Gastroesophageal sphincter (tissue), 4 donors: ENCODE measurements at regions not wholly inside any gene's neighbourhood (a gene's known extent, or its start where the extent isn't known, plus 50 kb on each side); places are given as distances from the start of the nearest gene placed in this dataset.

Experiments
- ATAC-seq: fragments of 150-250 bp; one replicate; pipeline ENCODE4 v1.9.1; 2016; ENCODE audit warnings: mild to moderate bottlenecking, moderate library complexity
- H3K27ac ChIP-seq, 4 donors: fragments of 200-600 bp; sonication (generic) in 3 of 4; 1 replicate in 3 of 4; 2 replicates in 1 of 4; pipeline ENCODE4 v1.5.1; 2016 to 2019
- H3K27me3 ChIP-seq: fragments of 200-600 bp; sonication (generic); one replicate; pipeline ENCODE4 v1.5.1; 2019
- H3K36me3 ChIP-seq, 2 donors: fragments of 200-600 bp; sonication (generic); one replicate each; pipeline ENCODE4 v1.5.1; 2019; ENCODE audit warnings: control low read depth in 1 of 2
- H3K4me1 ChIP-seq, 3 donors: fragments of 200-600 bp; sonication (generic); 1 replicate in 2 of 3; 2 replicates in 1 of 3; pipeline ENCODE4 v1.5.1; 2016 to 2019; ENCODE audit warnings: control low read depth in 2 of 3
- H3K4me3 ChIP-seq, 2 donors: fragments of 200-600 bp; sonication (generic); one replicate each; pipeline ENCODE4 v1.5.1; 2019; ENCODE audit warnings: mild to moderate bottlenecking in 1 of 2, moderate library complexity in 1 of 2
- H3K9me3 ChIP-seq, 3 donors: fragments of 200-600 bp; sonication (generic); one replicate each; pipeline ENCODE4 v1.5.1; 2017 to 2019; ENCODE audit warnings: control low read depth in 2 of 3
- CTCF ChIP-seq, 4 experiments: fragments of 200-600 bp in 2 of 4; fragments of 450-650 bp in 2 of 4; sonication (generic) in 1 of 4; IDR thresholded peaks; one replicate each; pipeline ENCODE4 v1.5.1; 2017 to 2019; ENCODE audit warnings: antibody characterized with exemption in 4 of 4, mild to moderate bottlenecking in 2 of 4, moderate library complexity in 2 of 4
- EP300 ChIP-seq: sonication (generic); formaldehyde crosslinking; IDR thresholded peaks from one replicate; pipeline ENCODE4 v1.6.1; 2017; ENCODE audit warnings: antibody characterized with exemption, mild to moderate bottlenecking
- POLR2A ChIP-seq, 2 donors: fragments of 450-650 bp; IDR thresholded peaks; one replicate each; pipeline ENCODE4 v1.6.1; 2017; ENCODE audit warnings: antibody characterized with exemption in 2 of 2, mild to moderate bottlenecking in 2 of 2, moderate library complexity in 1 of 2
- POLR2AphosphoS5 ChIP-seq: sonication (generic); formaldehyde crosslinking; IDR thresholded peaks from one replicate; pipeline ENCODE4 v1.6.1; 2017; ENCODE audit warnings: antibody characterized with exemption
- WGBS, 2 donors: methylation state at CpG; one replicate each; pipeline ENCODE4 v1.1.5; 2018; ENCODE audit warnings: low coverage in 1 of 2; 5-methylcytosine and 5-hydroxymethylcytosine counted together

GRCh38 chr7:130894909-130895750 lies 161.1 kb upstream of the KLF14 start:
- H3K4me1 ChIP-seq = peaks cover 9 to 92% (median 39%) of the 10 kb centered on the region in 3 donors
- no peaks in the 10 kb centered on the region for H3K27me3 ChIP-seq
- no peaks in the 10 kb centered on the region for H3K9me3 ChIP-seq
- whole genome bisulfite sequencing, 2 donors = 75 to 83% methylated on average over 12 to 17 of the region's 20 CpGs
- H3K36me3 ChIP-seq = peaks cover 0 to 55% of the 10 kb centered on the region in 2 donors
- H3K4me3 ChIP-seq = no peak overlapping the region
- TF ChIP-seq CTCF (IDR thresholded peaks at IDR 0.05) (no peak), POLR2AphosphoS5 (no peak), EP300 (no peak), POLR2A (IDR thresholded peaks at IDR 0.05) (no peak)
- no peak for ATAC-seq
- H3K27ac ChIP-seq = peak overlapping the region in 3 of 4 donors; percentile 70 to 79 (median 72)

GRCh38 chr7:130896051-130896881 lies 162.3 kb upstream of the KLF14 start:
- 71 to 79% methylated on average over 9 to 13 of the region's 13 CpGs for WGBS, 2 donors
- H3K27me3 ChIP-seq = no peaks in the 10 kb centered on the region
- peaks cover 5 to 92% (median 41%) of the 10 kb centered on the region in 3 donors for H3K4me1 ChIP-seq

GRCh38 chr7:130896898-130897514 lies 163.0 kb upstream of the KLF14 start:
- 24 to 76% methylated on average over 3 to 21 of the region's 22 CpGs for WGBS, 2 donors
- Histone ChIP-seq H3K27ac (peak overlapping the region in 3 of 4 donors; percentile 21 to 79 (median 70)), H3K9me3 (no peaks in the 10 kb centered on the region), H3K27me3 (no peaks in the 10 kb centered on the region), H3K4me1 (peaks cover 9 to 94% (median 48%) of the 10 kb centered on the region in 3 donors), H3K4me3 (no peak overlapping the region), H3K36me3 (peaks cover 0 to 65% of the 10 kb centered on the region in 2 donors)
- peak; percentile 80 to 90 (median 84) for TF ChIP-seq CTCF (IDR thresholded peaks at IDR 0.05)
- TF ChIP-seq EP300 = no peak
- peak; percentile 40 for TF ChIP-seq POLR2AphosphoS5
- TF ChIP-seq POLR2A (IDR thresholded peaks at IDR 0.05) = no peak
- ATAC-seq = peak; percentile 42

More at GRCh38 chr7:130896051-130896881, 162.3 kb upstream of the KLF14 start:
- H3K36me3 ChIP-seq = peaks cover 0 to 63% of the 10 kb centered on the region in 2 donors
- no peaks in the 10 kb centered on the region for H3K9me3 ChIP-seq
- no peak overlapping the region for H3K4me3 ChIP-seq
- no peak for TF ChIP-seq EP300
- peak in 2 of 4 experiments; percentile 21 to 30 for TF ChIP-seq CTCF (IDR thresholded peaks at IDR 0.05)
- no peak for TF ChIP-seq POLR2AphosphoS5
- TF ChIP-seq POLR2A (IDR thresholded peaks at IDR 0.05) = no peak
- H3K27ac ChIP-seq = peak overlapping the region in 3 of 4 donors; percentile 21 to 79 (median 70)
- ATAC-seq = no peak

GRCh38 chr7:130897515-130898419 lies 163.8 kb upstream of the KLF14 start:
- TF ChIP-seq POLR2AphosphoS5 = no peak
- TF ChIP-seq CTCF (IDR thresholded peaks at IDR 0.05) = no peak
- TF ChIP-seq EP300 = no peak
- no peak for TF ChIP-seq POLR2A (IDR thresholded peaks at IDR 0.05)
- 95 to 100% methylated on average over 1 to 6 of the region's 24 CpGs for WGBS, 2 donors
- H3K27me3 ChIP-seq = no peaks in the 10 kb centered on the region
- H3K4me1 ChIP-seq = peaks cover 10 to 96% (median 46%) of the 10 kb centered on the region in 3 donors
- no peaks in the 10 kb centered on the region for H3K9me3 ChIP-seq
- ATAC-seq = no peak
- H3K4me3 ChIP-seq = no peak overlapping the region
- H3K27ac ChIP-seq = peak overlapping the region in 3 of 4 donors; percentile 21 to 79 (median 70)
- peaks cover 0 to 73% of the 10 kb centered on the region in 2 donors for H3K36me3 ChIP-seq
